ENCODE measurements at regions not wholly inside any gene's neighbourhood (a gene's known extent, or its start where the extent isn't known, plus 50 kb on each side); places are given as distances from the start of the nearest gene placed in this dataset.

GRCh38 chr22:47366026-47366767, 603.7 kb downstream of the TBC1D22A start:
- peaks cover 1 to 15% (median 6%) of the 10 kb centered on the region in 5 donors for H3K9me3 ChIP-seq (ENCODE audit: control insufficient read depth in 5 of 5, low read length in 5 of 5)
- H3K27me3 ChIP-seq (ENCODE audit: control insufficient read depth in 5 of 5, insufficient read depth in 4 of 5, low read length in 5 of 5): peaks cover 0 to 15% (median 8%) of the 10 kb centered on the region in 5 donors
- H3K36me3 ChIP-seq (ENCODE audit: control insufficient read depth in 5 of 5, insufficient read depth in 5 of 5, low read length in 5 of 5): no peaks in the 10 kb centered on the region
- no peak overlapping the region for H3K9ac ChIP-seq (ENCODE audit: low read length in 5 of 5)
- peaks cover 0 to 11% (median 5%) of the 10 kb centered on the region in 5 donors for H3K4me1 ChIP-seq (ENCODE audit: control insufficient read depth in 5 of 5, insufficient read depth in 5 of 5, low read length in 5 of 5)
- no peak overlapping the region for H3K4me3 ChIP-seq (ENCODE audit: low read depth in 1 of 5, low read length in 5 of 5)
- no peak overlapping the region for H3K27ac ChIP-seq (ENCODE audit: low read depth, low read length)

- Histone ChIP-seq H3K9ac (ENCODE audit: low read length in 5 of 5) (no peak overlapping the region), H3K4me1 (ENCODE audit: control insufficient read depth in 5 of 5, insufficient read depth in 5 of 5, low read length in 5 of 5) (no peaks in the 10 kb centered on the region), H3K36me3 (ENCODE audit: control insufficient read depth in 5 of 5, insufficient read depth in 5 of 5, low read length in 5 of 5) (no peaks in the 10 kb centered on the region), H3K27ac (ENCODE audit: low read depth, low read length) (no peak overlapping the region), H3K27me3 (ENCODE audit: control insufficient read depth in 5 of 5, insufficient read depth in 4 of 5, low read length in 5 of 5) (peaks cover 0 to 5% (median 3%) of the 10 kb centered on the region in 5 donors), H3K4me3 (ENCODE audit: low read depth in 1 of 5, low read length in 5 of 5) (no peak overlapping the region), H3K9me3 (ENCODE audit: control insufficient read depth in 5 of 5, low read length in 5 of 5) (peaks cover 2 to 15% (median 10%) of the 10 kb centered on the region in 5 donors)
These were observed 598.8 kb downstream of the TBC1D22A start for GRCh38 chr22:47361247-47361646.

- H3K4me1 ChIP-seq (ENCODE audit: control insufficient read depth in 5 of 5, insufficient read depth in 5 of 5, low read length in 5 of 5): no peaks in the 10 kb centered on the region
- no peak overlapping the region for H3K9ac ChIP-seq (ENCODE audit: low read length in 5 of 5)
- no peak overlapping the region for H3K27ac ChIP-seq (ENCODE audit: low read depth, low read length)
- peaks cover 2 to 10% (median 6%) of the 10 kb centered on the region in 5 donors for H3K9me3 ChIP-seq (ENCODE audit: control insufficient read depth in 5 of 5, low read length in 5 of 5)
- peaks cover 0 to 13% (median 4%) of the 10 kb centered on the region in 5 donors for H3K27me3 ChIP-seq (ENCODE audit: control insufficient read depth in 5 of 5, insufficient read depth in 4 of 5, low read length in 5 of 5)
- H3K36me3 ChIP-seq (ENCODE audit: control insufficient read depth in 5 of 5, insufficient read depth in 5 of 5, low read length in 5 of 5): no peaks in the 10 kb centered on the region
- no peak overlapping the region for H3K4me3 ChIP-seq (ENCODE audit: low read depth in 1 of 5, low read length in 5 of 5)
These were observed 595.0 kb downstream of the TBC1D22A start for GRCh38 chr22:47357493-47357892.

- no peak overlapping the region for H3K4me3 ChIP-seq (ENCODE audit: low read depth in 1 of 5, low read length in 5 of 5)
- H3K27me3 ChIP-seq (ENCODE audit: control insufficient read depth in 5 of 5, insufficient read depth in 4 of 5, low read length in 5 of 5): peaks cover under 1 to 14% (median 4%) of the 10 kb centered on the region in 5 donors
- no peak overlapping the region for H3K9ac ChIP-seq (ENCODE audit: low read length in 5 of 5)
- H3K9me3 ChIP-seq (ENCODE audit: control insufficient read depth in 5 of 5, low read length in 5 of 5): peaks cover 2 to 8% (median 3%) of the 10 kb centered on the region in 5 donors
- H3K27ac ChIP-seq (ENCODE audit: low read depth, low read length): no peak overlapping the region
- H3K4me1 ChIP-seq (ENCODE audit: control insufficient read depth in 5 of 5, insufficient read depth in 5 of 5, low read length in 5 of 5): no peaks in the 10 kb centered on the region
- no peaks in the 10 kb centered on the region for H3K36me3 ChIP-seq (ENCODE audit: control insufficient read depth in 5 of 5, insufficient read depth in 5 of 5, low read length in 5 of 5)
These were observed 594.6 kb downstream of the TBC1D22A start for GRCh38 chr22:47357086-47357485.

GRCh38 chr22:47356511-47357011, 594.1 kb downstream of the TBC1D22A start:
- H3K9ac ChIP-seq (ENCODE audit: low read length in 5 of 5): no peak overlapping the region
- no peaks in the 10 kb centered on the region for H3K4me1 ChIP-seq (ENCODE audit: control insufficient read depth in 5 of 5, insufficient read depth in 5 of 5, low read length in 5 of 5)
- no peak overlapping the region for H3K27ac ChIP-seq (ENCODE audit: low read depth, low read length)
- H3K36me3 ChIP-seq (ENCODE audit: control insufficient read depth in 5 of 5, insufficient read depth in 5 of 5, low read length in 5 of 5): no peaks in the 10 kb centered on the region
- H3K9me3 ChIP-seq (ENCODE audit: control insufficient read depth in 5 of 5, low read length in 5 of 5): peaks cover 0 to 6% (median 2%) of the 10 kb centered on the region in 5 donors
- H3K27me3 ChIP-seq (ENCODE audit: control insufficient read depth in 5 of 5, insufficient read depth in 4 of 5, low read length in 5 of 5): peaks cover 3 to 19% (median 9%) of the 10 kb centered on the region in 5 donors
- no peak overlapping the region for H3K4me3 ChIP-seq (ENCODE audit: low read depth in 1 of 5, low read length in 5 of 5)

- H3K36me3 ChIP-seq (ENCODE audit: control insufficient read depth in 5 of 5, insufficient read depth in 5 of 5, low read length in 5 of 5): no peaks in the 10 kb centered on the region
- H3K27me3 ChIP-seq (ENCODE audit: control insufficient read depth in 5 of 5, insufficient read depth in 4 of 5, low read length in 5 of 5): peaks cover 3 to 20% (median 9%) of the 10 kb centered on the region in 5 donors
- H3K9ac ChIP-seq (ENCODE audit: low read length in 5 of 5): no peak overlapping the region
- H3K4me3 ChIP-seq (ENCODE audit: low read depth in 1 of 5, low read length in 5 of 5): no peak overlapping the region
- H3K4me1 ChIP-seq (ENCODE audit: control insufficient read depth in 5 of 5, insufficient read depth in 5 of 5, low read length in 5 of 5): no peaks in the 10 kb centered on the region
- H3K9me3 ChIP-seq (ENCODE audit: control insufficient read depth in 5 of 5, low read length in 5 of 5): peaks cover 0 to 2% (median 0%) of the 10 kb centered on the region in 5 donors
- H3K27ac ChIP-seq (ENCODE audit: low read depth, low read length): no peak overlapping the region
These were observed 593.5 kb downstream of the TBC1D22A start for GRCh38 chr22:47355776-47356510.

- Histone ChIP-seq H3K36me3 (ENCODE audit: control insufficient read depth in 5 of 5, insufficient read depth in 5 of 5, low read length in 5 of 5) (no peaks in the 10 kb centered on the region), H3K27me3 (ENCODE audit: control insufficient read depth in 5 of 5, insufficient read depth in 4 of 5, low read length in 5 of 5) (peaks cover 3 to 20% (median 9%) of the 10 kb centered on the region in 5 donors), H3K9ac (ENCODE audit: low read length in 5 of 5) (no peak overlapping the region), H3K27ac (ENCODE audit: low read depth, low read length) (no peak overlapping the region), H3K9me3 (ENCODE audit: control insufficient read depth in 5 of 5, low read length in 5 of 5) (no peaks in the 10 kb centered on the region), H3K4me3 (ENCODE audit: low read depth in 1 of 5, low read length in 5 of 5) (no peak overlapping the region), H3K4me1 (ENCODE audit: control insufficient read depth in 5 of 5, insufficient read depth in 5 of 5, low read length in 5 of 5) (no peaks in the 10 kb centered on the region)
These were observed 592.9 kb downstream of the TBC1D22A start for GRCh38 chr22:47355388-47355725.

- peaks cover 3 to 20% (median 9%) of the 10 kb centered on the region in 5 donors for H3K27me3 ChIP-seq (ENCODE audit: control insufficient read depth in 5 of 5, insufficient read depth in 4 of 5, low read length in 5 of 5)
- no peak overlapping the region for H3K4me3 ChIP-seq (ENCODE audit: low read depth in 1 of 5, low read length in 5 of 5)
These were observed 592.4 kb downstream of the TBC1D22A start for GRCh38 chr22:47354668-47355387.

GRCh38 chr22:47352920-47353700, 590.7 kb downstream of the TBC1D22A start:
- Histone ChIP-seq H3K4me3 (ENCODE audit: low read depth in 1 of 5, low read length in 5 of 5) (no peak overlapping the region), H3K27me3 (ENCODE audit: control insufficient read depth in 5 of 5, insufficient read depth in 4 of 5, low read length in 5 of 5) (peaks cover 3 to 20% (median 9%) of the 10 kb centered on the region in 5 donors), H3K27ac (ENCODE audit: low read depth, low read length) (no peak overlapping the region), H3K4me1 (ENCODE audit: control insufficient read depth in 5 of 5, insufficient read depth in 5 of 5, low read length in 5 of 5) (no peaks in the 10 kb centered on the region), H3K36me3 (ENCODE audit: control insufficient read depth in 5 of 5, insufficient read depth in 5 of 5, low read length in 5 of 5) (no peaks in the 10 kb centered on the region), H3K9me3 (ENCODE audit: control insufficient read depth in 5 of 5, low read length in 5 of 5) (no peaks in the 10 kb centered on the region), H3K9ac (ENCODE audit: low read length in 5 of 5) (no peak overlapping the region)

More at GRCh38 chr22:47354668-47355387, 592.4 kb downstream of the TBC1D22A start:
- Histone ChIP-seq H3K27ac (ENCODE audit: low read depth, low read length) (no peak overlapping the region), H3K9ac (ENCODE audit: low read length in 5 of 5) (no peak overlapping the region), H3K4me1 (ENCODE audit: control insufficient read depth in 5 of 5, insufficient read depth in 5 of 5, low read length in 5 of 5) (no peaks in the 10 kb centered on the region), H3K9me3 (ENCODE audit: control insufficient read depth in 5 of 5, low read length in 5 of 5) (no peaks in the 10 kb centered on the region), H3K36me3 (ENCODE audit: control insufficient read depth in 5 of 5, insufficient read depth in 5 of 5, low read length in 5 of 5) (no peaks in the 10 kb centered on the region)
